ENCODE measurements at regions not wholly inside any gene's neighbourhood (a gene's known extent, or its start where the extent isn't known, plus 50 kb on each side); places are given as distances from the start of the nearest gene placed in this dataset.

DNA sequence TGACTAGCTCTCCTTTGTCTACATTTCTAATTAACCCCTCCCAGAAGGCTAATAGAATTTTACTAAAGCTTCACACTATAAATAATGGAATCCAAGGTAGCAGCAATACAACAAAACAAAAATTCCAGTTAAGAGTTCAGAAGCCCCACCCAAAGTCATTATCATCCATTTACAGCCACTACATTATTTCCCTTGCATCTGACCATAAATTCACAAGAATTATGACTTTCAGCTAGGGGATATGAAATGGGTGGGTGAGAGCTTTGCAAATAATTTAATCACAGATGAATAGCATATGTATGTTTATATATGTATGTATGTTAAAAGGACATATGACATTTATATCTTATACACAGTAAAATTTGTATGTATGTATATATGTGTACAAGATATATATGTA, 65.3 kb upstream of the PTGDR start:
- no peak for DNase-seq (ENCODE audit: low read depth)
- TF ChIP-seq, protein P1, sequence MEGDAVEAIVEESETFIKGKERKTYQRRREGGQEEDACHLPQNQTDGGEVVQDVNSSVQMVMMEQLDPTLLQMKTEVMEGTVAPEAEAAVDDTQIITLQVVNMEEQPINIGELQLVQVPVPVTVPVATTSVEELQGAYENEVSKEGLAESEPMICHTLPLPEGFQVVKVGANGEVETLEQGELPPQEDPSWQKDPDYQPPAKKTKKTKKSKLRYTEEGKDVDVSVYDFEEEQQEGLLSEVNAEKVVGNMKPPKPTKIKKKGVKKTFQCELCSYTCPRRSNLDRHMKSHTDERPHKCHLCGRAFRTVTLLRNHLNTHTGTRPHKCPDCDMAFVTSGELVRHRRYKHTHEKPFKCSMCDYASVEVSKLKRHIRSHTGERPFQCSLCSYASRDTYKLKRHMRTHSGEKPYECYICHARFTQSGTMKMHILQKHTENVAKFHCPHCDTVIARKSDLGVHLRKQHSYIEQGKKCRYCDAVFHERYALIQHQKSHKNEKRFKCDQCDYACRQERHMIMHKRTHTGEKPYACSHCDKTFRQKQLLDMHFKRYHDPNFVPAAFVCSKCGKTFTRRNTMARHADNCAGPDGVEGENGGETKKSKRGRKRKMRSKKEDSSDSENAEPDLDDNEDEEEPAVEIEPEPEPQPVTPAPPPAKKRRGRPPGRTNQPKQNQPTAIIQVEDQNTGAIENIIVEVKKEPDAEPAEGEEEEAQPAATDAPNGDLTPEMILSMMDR (IDR thresholded peaks at IDR 0.05; ENCODE audit: control insufficient read depth, extremely low read depth, insufficient read depth) = no peak
- no peak overlapping the region for H3K4me3 ChIP-seq (ENCODE audit: low read depth, low read length)

GRCh38 chr14:52190337-52190931, 77.1 kb upstream of the PTGDR start:
- no peak for DNase-seq (ENCODE audit: low read depth)
- no peak overlapping the region for H3K4me3 ChIP-seq (ENCODE audit: low read depth, low read length)

DNA sequence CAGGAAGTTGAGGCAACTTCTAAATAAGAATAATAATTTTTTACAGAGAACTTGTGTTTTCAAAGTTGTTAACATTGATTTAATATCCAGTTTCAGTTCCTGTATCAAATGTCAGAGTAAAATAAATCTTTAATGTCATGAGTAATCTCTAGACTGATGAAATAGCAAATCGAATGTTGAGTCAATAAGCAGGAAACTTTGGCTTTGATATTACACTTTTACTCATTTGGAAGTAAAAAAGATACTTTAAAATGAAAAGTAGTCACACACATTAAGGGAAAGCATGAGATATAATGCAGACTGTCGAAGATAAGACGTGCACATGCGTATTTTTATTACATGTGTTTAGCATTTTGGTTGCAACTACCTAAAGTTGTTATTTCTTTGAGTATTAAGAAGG, 78.2 kb upstream of the PTGDR start:
- no peak for DNase-seq (ENCODE audit: low read depth)
- TF ChIP-seq, protein P1 (IDR thresholded peaks at IDR 0.05; ENCODE audit: control insufficient read depth, extremely low read depth, insufficient read depth) = no peak
- H3K4me3 ChIP-seq (ENCODE audit: low read depth, low read length) = no peak overlapping the region

More at GRCh38 chr14:52190337-52190931, 77.1 kb upstream of the PTGDR start:
- TF ChIP-seq, protein P1 (IDR thresholded peaks at IDR 0.05; ENCODE audit: control insufficient read depth, extremely low read depth, insufficient read depth) = no peak

- TF ChIP-seq, protein P1 (IDR thresholded peaks at IDR 0.05; ENCODE audit: control insufficient read depth, extremely low read depth, insufficient read depth) = no peak
- no peak overlapping the region for H3K4me3 ChIP-seq (ENCODE audit: low read depth, low read length)
- no peak for DNase-seq (ENCODE audit: low read depth)
These were observed 79.1 kb upstream of the PTGDR start for GRCh38 chr14:52188381-52188780.

DNA sequence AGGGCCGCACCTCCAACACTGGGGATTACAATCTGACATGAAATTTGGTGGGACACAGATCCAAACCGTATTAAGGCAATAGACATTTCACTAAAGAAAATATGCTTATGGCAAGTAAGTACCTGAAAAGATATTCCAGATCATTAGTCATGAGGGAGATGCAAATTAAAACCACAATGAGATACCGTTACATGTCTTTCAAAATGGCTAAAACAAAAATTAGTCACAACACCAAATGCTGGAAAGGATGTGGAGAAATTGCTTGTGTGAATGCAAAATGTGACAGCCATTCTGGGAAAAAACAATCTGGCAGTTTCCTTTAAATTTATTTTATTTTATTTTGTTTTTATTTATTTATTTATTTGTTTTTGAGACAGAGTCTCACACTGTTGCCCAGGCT, 82.3 kb upstream of the PTGDR start:
- DNase-seq (ENCODE audit: low read depth) = no peak
- TF ChIP-seq, protein P1 (IDR thresholded peaks at IDR 0.05; ENCODE audit: control insufficient read depth, extremely low read depth, insufficient read depth) = no peak
- H3K4me3 ChIP-seq (ENCODE audit: low read depth, low read length) = no peak overlapping the region

- no peak for DNase-seq (ENCODE audit: low read depth)
- no peak overlapping the region for H3K4me3 ChIP-seq (ENCODE audit: low read depth, low read length)
- TF ChIP-seq, protein P1 (IDR thresholded peaks at IDR 0.05; ENCODE audit: control insufficient read depth, extremely low read depth, insufficient read depth) = no peak
These were observed 84.6 kb upstream of the PTGDR start for GRCh38 chr14:52182853-52183252.

DNA sequence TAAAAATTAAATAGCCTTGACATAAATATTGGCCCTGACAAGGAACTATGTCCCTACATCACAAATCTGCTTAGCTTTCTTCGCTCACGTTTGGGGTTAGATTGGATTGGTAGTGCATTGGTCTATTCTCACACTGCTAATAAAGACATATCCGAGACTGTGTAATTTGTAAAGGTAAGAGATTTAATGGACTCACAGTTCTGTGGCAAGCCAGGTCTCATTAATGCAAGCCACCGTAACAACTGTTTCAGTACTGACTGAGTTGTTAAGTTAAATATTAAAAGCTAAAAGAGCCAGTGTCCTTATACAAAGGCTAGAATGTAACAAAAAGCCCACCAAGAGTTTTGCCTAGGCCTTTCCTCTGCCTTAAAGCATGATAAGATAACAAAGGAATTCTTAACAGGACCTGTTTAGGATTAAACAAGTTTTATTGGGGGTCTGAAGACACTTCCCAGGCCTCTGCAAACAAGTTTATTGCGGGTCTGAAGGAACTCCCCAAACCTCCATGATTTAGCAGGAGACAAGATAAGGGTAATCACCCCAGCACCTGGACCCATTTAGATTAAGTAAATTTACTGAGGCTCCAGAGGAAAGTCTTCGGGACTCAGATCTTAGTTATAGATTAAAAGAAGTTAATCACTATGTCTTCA, 88.2 kb upstream of the PTGDR start:
- DNase-seq (ENCODE audit: low read depth) = no peak
- no peak overlapping the region for H3K4me3 ChIP-seq (ENCODE audit: low read depth, low read length)
- TF ChIP-seq, protein P1 (IDR thresholded peaks at IDR 0.05; ENCODE audit: control insufficient read depth, extremely low read depth, insufficient read depth) = no peak
